GM10248 (cell line): ENCODE measurements at regions not wholly inside any gene's neighbourhood (a gene's known extent, or its start where the extent isn't known, plus 50 kb on each side); places are given as distances from the start of the nearest gene placed in this dataset.

Source experiments
- CTCF ChIA-PET: fragments of 300-600 bp; sonication (Branson Sonifier 250); formaldehyde crosslinking; extraction: SDS; loops from one replicate; lab custom pipeline; 2021; ENCODE audit warnings: antibody characterized with exemption; lab: Yijun Ruan, JAX
- POLR2A ChIA-PET: fragments of 350-650 bp; sonication (Branson Sonifier 250); formaldehyde crosslinking; extraction: SDS; loops from one replicate; lab custom pipeline; 2020; ENCODE audit warnings: antibody characterized with exemption; lab: Yijun Ruan, JAX
- DNase-seq: peaks from one replicate; pipeline ENCODE4 v3.0.0; 2012; ENCODE audit errors: extremely low spot score
- TF ChIP-seq, protein P1 (sequence below): IDR thresholded peaks from 2 replicates; pipeline ENCODE4 v1.5.1; 2012; ENCODE audit warnings: mild to moderate bottlenecking, low read depth; ENCODE audit errors: extremely low read depth, missing control alignments, control extremely low read depth

DNA sequence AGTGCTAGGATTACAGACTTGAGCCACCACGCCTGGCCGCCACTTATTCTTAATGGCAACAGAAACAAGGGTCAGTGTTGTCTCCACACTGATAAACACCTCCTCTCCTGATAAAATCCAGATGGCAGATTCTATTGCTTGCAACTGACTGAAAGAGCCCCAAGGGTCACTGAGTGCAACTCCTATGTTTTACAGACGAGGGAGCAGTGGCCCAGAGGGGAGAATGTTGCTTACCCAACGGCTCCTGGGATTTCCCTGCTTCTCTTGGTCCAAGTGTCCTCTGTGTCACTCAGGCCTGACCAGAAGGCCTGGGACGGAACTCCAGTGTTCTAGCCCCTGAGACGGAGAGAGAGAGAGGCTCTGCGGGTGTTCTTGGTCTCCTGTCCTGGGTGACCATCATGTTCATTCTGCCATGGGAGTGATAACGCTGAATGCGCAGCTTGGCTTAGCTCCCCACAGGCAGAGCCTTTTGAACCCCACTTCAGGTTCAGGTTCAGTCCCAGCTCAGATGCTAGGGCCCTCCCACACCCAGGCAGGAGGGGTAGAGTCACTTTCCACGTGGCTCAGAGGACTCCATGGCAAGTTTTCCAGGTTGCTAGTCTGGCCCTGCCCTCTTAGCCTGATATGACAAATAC, 77.3 kb upstream of the NLRP1 start:
- DNase-seq: no peak
- TF ChIP-seq, protein P1, sequence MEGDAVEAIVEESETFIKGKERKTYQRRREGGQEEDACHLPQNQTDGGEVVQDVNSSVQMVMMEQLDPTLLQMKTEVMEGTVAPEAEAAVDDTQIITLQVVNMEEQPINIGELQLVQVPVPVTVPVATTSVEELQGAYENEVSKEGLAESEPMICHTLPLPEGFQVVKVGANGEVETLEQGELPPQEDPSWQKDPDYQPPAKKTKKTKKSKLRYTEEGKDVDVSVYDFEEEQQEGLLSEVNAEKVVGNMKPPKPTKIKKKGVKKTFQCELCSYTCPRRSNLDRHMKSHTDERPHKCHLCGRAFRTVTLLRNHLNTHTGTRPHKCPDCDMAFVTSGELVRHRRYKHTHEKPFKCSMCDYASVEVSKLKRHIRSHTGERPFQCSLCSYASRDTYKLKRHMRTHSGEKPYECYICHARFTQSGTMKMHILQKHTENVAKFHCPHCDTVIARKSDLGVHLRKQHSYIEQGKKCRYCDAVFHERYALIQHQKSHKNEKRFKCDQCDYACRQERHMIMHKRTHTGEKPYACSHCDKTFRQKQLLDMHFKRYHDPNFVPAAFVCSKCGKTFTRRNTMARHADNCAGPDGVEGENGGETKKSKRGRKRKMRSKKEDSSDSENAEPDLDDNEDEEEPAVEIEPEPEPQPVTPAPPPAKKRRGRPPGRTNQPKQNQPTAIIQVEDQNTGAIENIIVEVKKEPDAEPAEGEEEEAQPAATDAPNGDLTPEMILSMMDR: no peak
- ChIA-PET POLR2A (no interaction called here), CTCF (interaction anchor here (1.7 kb wide), 1 partner anchor 10 kb away, joined by 5 read pairs; no protein-coding TSS in a partner anchor)

DNA sequence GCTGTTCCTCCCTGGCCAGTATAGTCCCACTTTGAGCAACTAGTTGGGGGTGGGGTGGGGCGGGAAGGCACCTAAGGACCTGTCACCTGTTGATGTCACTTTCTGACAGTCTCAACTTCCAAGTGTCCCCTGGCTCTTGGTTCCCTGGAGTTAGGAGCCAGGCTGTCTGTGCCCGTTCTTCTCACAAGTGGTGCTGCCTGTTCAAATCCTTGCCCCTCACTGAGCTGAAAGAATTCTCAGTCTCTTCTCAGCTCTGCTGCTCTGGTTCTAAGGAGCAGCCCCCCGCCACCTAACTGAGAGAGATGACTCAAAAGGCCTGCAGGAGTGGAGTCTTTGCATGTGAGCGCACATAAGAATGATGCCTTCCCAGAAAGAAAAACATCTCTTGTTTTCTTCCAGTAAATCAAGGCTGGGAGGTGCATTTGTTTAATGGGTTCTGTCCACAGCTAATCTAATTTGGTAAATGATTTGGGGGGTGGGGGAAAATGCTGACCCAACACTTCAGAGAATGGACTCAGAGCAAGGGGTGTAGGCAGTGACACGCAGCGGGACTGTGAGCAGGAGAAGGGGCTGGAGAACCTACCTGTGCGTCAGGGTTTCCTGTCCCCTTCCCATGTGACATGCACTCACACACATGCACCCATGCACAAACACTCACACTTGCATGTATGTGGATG, 78.2 kb upstream of the NLRP1 start:
- TF ChIP-seq, protein P1: no peak
- DNase-seq: no peak
- ChIA-PET POLR2A (no interaction called here), CTCF (interaction anchor here (1.7 kb wide), 1 partner anchor 9 kb away, joined by 5 read pairs; no protein-coding TSS in a partner anchor)

DNA sequence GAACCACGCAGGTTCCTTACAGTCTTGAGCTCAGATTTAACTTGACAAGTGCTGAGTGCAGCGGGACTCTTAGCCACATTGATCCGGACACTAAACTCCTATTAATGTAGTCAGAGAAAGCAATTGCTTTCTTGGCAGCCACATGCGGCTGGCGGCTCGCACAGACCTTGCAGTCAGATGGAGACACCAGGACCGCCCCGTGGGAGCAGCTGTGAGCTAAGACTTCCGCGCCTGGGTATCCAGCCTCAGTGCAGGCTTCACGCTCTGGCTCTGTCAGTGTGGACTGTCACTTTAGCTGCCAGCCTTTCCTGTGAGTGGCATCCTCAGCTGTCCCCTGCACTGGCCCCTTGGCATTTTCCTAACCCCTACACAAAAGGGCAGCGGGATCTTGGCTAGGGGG, 80.9 kb upstream of the NLRP1 start:
- TF ChIP-seq, protein P1: no peak
- POLR2A ChIA-PET: no interaction called here
- no peak for DNase-seq
- CTCF ChIA-PET: no interaction called here

DNA sequence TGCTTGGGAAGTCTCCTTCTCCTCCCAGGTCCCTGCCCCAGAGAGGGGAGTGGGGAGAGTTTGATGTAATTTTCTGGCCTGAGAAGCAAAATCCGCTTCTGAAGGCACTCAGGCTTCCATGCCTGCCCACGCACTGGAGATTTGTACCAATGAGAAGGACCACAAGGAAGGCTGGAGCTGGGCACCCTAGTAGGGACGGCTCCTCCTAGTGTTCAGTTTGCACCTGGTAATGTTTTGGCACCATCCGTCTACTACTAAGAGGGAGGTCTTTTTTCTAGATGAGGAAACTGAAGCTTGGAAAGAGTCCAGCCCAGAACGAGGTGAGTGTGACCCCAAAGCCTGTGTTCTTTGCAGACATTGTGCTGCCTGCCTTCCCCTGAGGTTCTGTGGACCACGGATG, 83.6 kb upstream of the NLRP1 start:
- ChIA-PET POLR2A (no interaction called here), CTCF (interaction anchor here (1.1 to 1.2 kb wide), 2 partner anchors 8 to 10 kb away, joined by 3 to 4 read pairs; no protein-coding TSS in a partner anchor)
- TF ChIP-seq, protein P1: no peak
- DNase-seq: no peak

DNA sequence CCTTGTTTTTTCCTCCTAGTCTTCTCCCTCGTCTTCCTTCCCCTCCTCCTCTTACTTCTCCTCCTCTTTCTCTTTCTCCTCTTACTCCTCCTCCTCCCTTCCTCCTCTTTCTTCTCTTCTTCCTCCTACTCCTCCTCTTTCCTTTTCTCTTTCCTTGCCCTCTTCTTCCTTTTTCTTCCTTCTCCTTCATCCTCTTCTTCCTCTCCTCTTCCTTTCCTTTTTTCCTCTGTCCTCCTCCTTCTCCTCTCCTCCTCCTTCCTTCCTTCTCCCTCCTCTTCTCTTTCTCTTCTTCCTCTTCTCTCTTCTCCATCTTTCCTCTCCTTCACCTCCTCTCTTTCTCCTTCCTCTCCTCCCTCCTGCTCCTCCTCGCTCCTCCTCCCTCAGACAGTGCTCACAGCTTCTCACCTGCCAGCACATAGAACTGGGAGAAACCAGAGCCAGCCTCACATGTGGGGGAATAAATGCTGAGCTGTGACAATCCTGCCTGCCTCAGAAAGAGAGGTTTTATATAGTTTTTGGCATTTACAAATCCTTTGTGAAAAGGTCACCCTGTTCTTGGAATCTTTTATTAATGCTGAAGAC, 84.3 kb upstream of the NLRP1 start:
- no peak for DNase-seq
- ChIA-PET POLR2A (no interaction called here), CTCF (no interaction called here)
- TF ChIP-seq, protein P1: no peak

DNA sequence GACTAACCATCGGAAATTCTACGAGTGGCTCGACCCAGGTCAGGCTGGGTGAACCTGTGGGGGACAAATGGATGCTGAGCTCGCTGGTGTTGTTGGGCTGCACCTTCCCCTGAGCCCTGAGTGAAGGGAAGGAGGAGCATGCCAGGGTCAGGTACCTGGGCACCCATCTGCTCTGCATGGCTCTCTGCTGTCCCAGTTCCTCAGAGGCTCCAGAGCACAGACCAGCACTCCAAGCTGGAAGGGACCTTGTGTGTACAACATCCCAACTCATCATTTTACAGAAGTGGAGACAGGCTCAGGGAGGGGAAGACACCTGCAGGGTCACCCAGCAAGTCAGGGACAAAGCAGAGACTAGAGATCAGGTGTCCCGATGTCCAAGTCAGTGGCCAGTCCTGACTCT, 84.9 kb upstream of the NLRP1 start:
- no peak for DNase-seq
- ChIA-PET POLR2A (no interaction called here), CTCF (no interaction called here)
- TF ChIP-seq, protein P1: no peak
